IMR-90 (cell line): ENCODE measurements at regions not wholly inside any gene's neighbourhood (a gene's known extent, or its start where the extent isn't known, plus 50 kb on each side); places are given as distances from the start of the nearest gene placed in this dataset.

ENCODE experiments used
- ATAC-seq: fragments of 200-7000 bp; cut with Tn5 transposase; 2 replicates; pipeline ENCODE4 v1.9.1; 2020; ENCODE audit warnings: low read depth, mild to moderate bottlenecking, moderate library complexity
- BruUV-seq: library from RNA; stranded (reverse); fragments of 400-500 nt; replicated peaks from 2 replicates; lab custom pipeline; 2021; lab: Mats Ljungman, UMichigan
- CTCF ChIA-PET: fragments of 300-600 bp; formaldehyde crosslinking; extraction: SDS; loops from one replicate; lab custom pipeline; 2021; ENCODE audit warnings: antibody characterized with exemption; lab: Yijun Ruan, JAX
- POLR2A ChIA-PET: fragments of 300-600 bp; sonication (Branson Sonifier 250); formaldehyde crosslinking; loops from one replicate; lab custom pipeline; 2022; ENCODE audit warnings: antibody characterized with exemption; ENCODE audit not compliant: unreplicated experiment; lab: Charles Lee
- DNase-seq: peaks from one replicate; pipeline ENCODE4 v3.0.0; 2013
- H2AFZ ChIP-seq: replicated peaks from 2 replicates; pipeline ENCODE3; 2013; ENCODE audit warnings: low read length, mild to moderate bottlenecking; ENCODE audit not compliant: poor library complexity
- H2AK5ac ChIP-seq: 2 replicates; pipeline ENCODE4 v1.6.1; 2013; ENCODE audit warnings: low read depth, low read length, inconsistent platforms
- H2AK9ac ChIP-seq: replicated peaks from 2 replicates; pipeline ENCODE3; 2013; ENCODE audit warnings: mild to moderate bottlenecking, low read depth, low read length, moderate library complexity; ENCODE audit not compliant: poor library complexity
- H2BK120ac ChIP-seq: 2 replicates; pipeline ENCODE4 v1.6.1; 2013; ENCODE audit warnings: low read depth, low read length, inconsistent platforms
- H2BK15ac ChIP-seq: 3 replicates; pipeline ENCODE4 v1.6.1; 2013; ENCODE audit warnings: low read depth, low read length, inconsistent platforms
- H2BK20ac ChIP-seq: 2 replicates; pipeline ENCODE4 v1.6.1; 2013; ENCODE audit warnings: low read depth, mild to moderate bottlenecking, inconsistent platforms, low read length, moderate library complexity
- H2BK5ac ChIP-seq: 2 replicates; pipeline ENCODE4 v1.6.1; 2013; ENCODE audit warnings: mild to moderate bottlenecking, low read depth, low read length, inconsistent platforms; ENCODE audit not compliant: poor library complexity, severe bottlenecking
- H3K14ac ChIP-seq: replicated peaks from 2 replicates; pipeline ENCODE4 v1.6.1; 2013; ENCODE audit warnings: low read depth, low read length, inconsistent platforms
- H3K18ac ChIP-seq: 2 replicates; pipeline ENCODE4 v1.6.1; 2013; ENCODE audit warnings: low read depth, low read length, control low read depth
- H3K23ac ChIP-seq: 2 replicates; pipeline ENCODE4 v1.6.1; 2013; ENCODE audit warnings: low read depth, low read length, inconsistent platforms
- H3K27ac ChIP-seq: 2 replicates; pipeline ENCODE4 v1.5.1; 2013; ENCODE audit warnings: mild to moderate bottlenecking, control low read depth, low read length; ENCODE audit not compliant: insufficient read depth
- H3K27me3 ChIP-seq: 2 replicates; pipeline ENCODE4 v1.6.1; 2013; ENCODE audit warnings: low read length; ENCODE audit not compliant: control insufficient read depth, insufficient read depth
- H3K36me3 ChIP-seq: 2 replicates; pipeline ENCODE4 v1.6.1; 2013; ENCODE audit warnings: low read length, mixed read lengths; ENCODE audit not compliant: control insufficient read depth, insufficient read depth
- H3K4ac ChIP-seq: 2 replicates; pipeline ENCODE4 v1.6.1; 2013; ENCODE audit warnings: low read depth, low read length, inconsistent platforms
- H3K4me1 ChIP-seq: 2 replicates; pipeline ENCODE4 v1.6.1; 2013; ENCODE audit warnings: low read length, mixed read lengths; ENCODE audit not compliant: control insufficient read depth, insufficient read depth
- H3K4me2 ChIP-seq: 2 replicates; pipeline ENCODE4 v1.6.1; 2013; ENCODE audit warnings: low read depth, mild to moderate bottlenecking, control low read depth, low read length, moderate library complexity
- H3K4me3 ChIP-seq: 2 replicates; pipeline ENCODE4 v1.5.1; 2013; ENCODE audit warnings: low read depth, mild to moderate bottlenecking, control low read depth, low read length, moderate library complexity; ENCODE audit not compliant: insufficient read depth
- H3K56ac ChIP-seq: 2 replicates; pipeline ENCODE4 v1.6.1; 2013; ENCODE audit warnings: low read length, inconsistent platforms; ENCODE audit not compliant: insufficient read depth; ENCODE audit errors: extremely low read depth
- H3K79me1 ChIP-seq, 2 experiments: 2 replicates each; pipeline ENCODE4 v1.6.1; 2013; ENCODE audit warnings: low read length in 2 of 2, inconsistent platforms in 1 of 2, low read depth in 1 of 2
- H3K9ac ChIP-seq: 2 replicates; pipeline ENCODE4 v1.6.1; 2013; ENCODE audit warnings: low read depth, low read length, control low read depth
- H3K9me1 ChIP-seq: 2 replicates; pipeline ENCODE4 v1.6.1; 2013; ENCODE audit warnings: low read length, inconsistent platforms; ENCODE audit not compliant: insufficient read depth
- H3K9me3 ChIP-seq: 2 replicates; pipeline ENCODE4 v1.6.1; 2013; ENCODE audit warnings: low read length; ENCODE audit not compliant: control insufficient read depth, insufficient read depth
- H4K20me1 ChIP-seq: 2 replicates; pipeline ENCODE4 v1.6.1; 2013; ENCODE audit warnings: low read length, inconsistent platforms; ENCODE audit not compliant: insufficient read depth
- H4K5ac ChIP-seq: 2 replicates; pipeline ENCODE4 v1.6.1; 2013; ENCODE audit warnings: mild to moderate bottlenecking, low read depth, low read length, control low read depth
- H4K8ac ChIP-seq, 2 experiments: 2 replicates each; pipeline ENCODE4 v1.6.1; 2013; ENCODE audit warnings: low read depth in 2 of 2, low read length in 2 of 2, control low read depth in 1 of 2, inconsistent platforms in 1 of 2
- H4K91ac ChIP-seq: 2 replicates; pipeline ENCODE4 v1.6.1; 2013; ENCODE audit warnings: low read depth, low read length, inconsistent platforms; ENCODE audit not compliant: insufficient read depth
- BHLHE40 ChIP-seq: fragments of 150-350 bp; IDR thresholded peaks from 2 replicates; pipeline ENCODE4 v1.6.1; 2016; ENCODE audit warnings: mild to moderate bottlenecking, low read depth, low read length
- WGBS, 2 experiments: methylation state at CpG; one replicate each; pipeline versions ENCODE4 v1.1.5 to v1.1.7; 2013; ENCODE audit warnings: missing lambda C conversion rate in 2 of 2; ENCODE audit not compliant: insufficient read length in 1 of 2; ENCODE audit errors: extremely low coverage in 2 of 2; 5-methylcytosine and 5-hydroxymethylcytosine counted together
- dilution Hi-C: fragments of 300-500 bp; cut with HindIII; formaldehyde crosslinking; loops from one replicate; pipeline ENCODE4 v1.14.3; 2018; ENCODE audit warnings: low sequenced_read_pairs; ENCODE audit not compliant: unreplicated experiment
- in situ Hi-C: fragments of 300-500 bp; cut with MboI; formaldehyde crosslinking; loops from 3 replicates; pipeline ENCODE4 v1.14.3; 2019; ENCODE audit warnings: low sequenced_read_pairs, inconsistent platforms, mixed read lengths
- intact Hi-C: fragments of 100-400 bp; cut with micrococcal nuclease; formaldehyde crosslinking; loops from 2 replicates; pipeline ENCODE4 v1.10.0; 2022

- Histone ChIP-seq H2AK5ac (no peak overlapping the region), H4K5ac (no peak overlapping the region), H2AFZ (no peak overlapping the region), H3K27ac (no peak overlapping the region), H3K4me3 (no peak overlapping the region), H4K8ac (no peak overlapping the region), H3K23ac (no peak overlapping the region), H2BK5ac (no peak overlapping the region), H2AK9ac (no peak overlapping the region), H2BK20ac (no peak overlapping the region), H3K4me1 (no peaks in the 10 kb centered on the region), H3K4ac (no peak overlapping the region), H4K20me1 (no peaks in the 10 kb centered on the region), H3K56ac (no peak overlapping the region), H3K18ac (no peak overlapping the region), H3K9me3 (peaks cover 25% of the 10 kb centered on the region), H3K4me2 (no peak overlapping the region), H3K14ac (no peak overlapping the region), H3K9me1 (no peaks in the 10 kb centered on the region), H3K79me1 (no peaks in the 10 kb centered on the region), H2BK15ac (no peak overlapping the region), H3K36me3 (no peaks in the 10 kb centered on the region), H2BK120ac (no peak overlapping the region), H3K9ac (no peak overlapping the region), H4K91ac (no peak overlapping the region), H3K27me3 (no peaks in the 10 kb centered on the region)
- WGBS, 2 experiments: no CpG with 5 or more reads among the region's 5 CpGs
- in situ Hi-C loops: no loop called here
- CTCF ChIA-PET: no interaction called here
- BruUV-seq: no TSS peak
- ATAC-seq: no peak
- intact Hi-C loops: no loop called here
- no peak for TF ChIP-seq BHLHE40
- POLR2A ChIA-PET: no interaction called here
- dilution Hi-C loops: no loop called here
- DNase-seq: no peak
Measured at GRCh38 chr19:56930647-56931535, 90.4 kb upstream of the PEG3 start.
